HUDEP-2 (cell line): ENCODE measurements at regions not wholly inside any gene's neighbourhood (a gene's known extent, or its start where the extent isn't known, plus 50 kb on each side); places are given as distances from the start of the nearest gene placed in this dataset.
A peak's percentile ranks its signal among the peaks of the same experiment; 100 is the strongest.

Experiments
- DNase-seq, 76 experiments: peaks; one replicate each; lab custom pipeline; 2025; ENCODE audit not compliant: unreplicated experiment in 76 of 76; lab: John Stamatoyannopoulos, UW

DNA sequence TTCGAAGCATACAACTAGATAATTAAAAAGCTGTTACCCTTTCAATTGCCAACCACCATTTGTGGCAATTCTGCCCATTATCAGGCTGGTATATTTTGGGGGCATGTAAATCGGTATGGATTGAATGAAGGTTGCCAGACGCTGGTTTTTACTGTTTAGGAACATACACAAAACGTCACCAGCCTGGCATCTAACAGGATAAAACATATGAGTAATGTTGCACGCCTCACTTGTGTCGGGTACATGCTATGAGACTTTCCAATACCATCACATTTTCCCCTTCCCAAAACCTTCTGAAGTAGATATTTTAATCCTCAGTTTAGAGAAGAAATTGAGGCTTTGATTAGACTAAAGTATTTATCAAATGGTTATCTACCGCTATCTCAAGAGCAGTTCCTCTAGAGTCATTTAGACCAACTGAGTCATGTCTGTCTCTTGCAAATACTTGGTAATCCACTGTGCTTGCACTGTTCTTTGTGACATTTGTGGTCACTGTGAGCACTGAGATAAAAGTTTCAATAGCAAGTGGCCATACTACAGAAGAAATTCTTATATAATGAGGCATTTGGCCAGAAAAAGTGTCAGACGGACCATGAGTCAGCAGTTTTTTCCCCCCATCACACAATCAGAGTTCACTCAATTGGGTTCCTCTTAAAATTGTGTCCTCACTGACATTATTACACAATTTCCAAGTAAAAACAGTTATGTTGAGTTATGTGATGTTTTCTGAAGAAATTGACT lies 498.7 kb downstream of the NXPH1 start:
- DNase-seq, result peak in 1 of 76 experiments; percentile 2

DNA sequence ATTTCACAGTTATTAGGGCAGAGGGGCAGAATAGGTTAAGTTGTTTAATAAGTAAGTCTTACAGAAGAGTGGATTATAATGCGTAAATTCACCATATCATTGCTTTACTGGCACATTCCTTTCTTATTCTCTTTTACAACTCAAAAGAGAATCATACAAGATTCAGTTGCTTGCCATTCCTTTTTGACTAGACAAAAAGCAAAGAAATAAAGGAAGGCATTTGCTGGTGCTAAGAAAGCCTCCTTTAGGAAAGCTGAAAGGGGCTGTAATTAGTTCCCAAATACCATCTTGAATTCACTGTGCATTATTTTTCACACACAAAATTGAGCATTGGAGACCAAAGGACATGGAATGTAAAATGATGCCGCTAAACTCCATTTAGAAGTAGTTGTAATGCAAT lies 499.3 kb downstream of the NXPH1 start:
- DNase-seq, result no peak

DNA sequence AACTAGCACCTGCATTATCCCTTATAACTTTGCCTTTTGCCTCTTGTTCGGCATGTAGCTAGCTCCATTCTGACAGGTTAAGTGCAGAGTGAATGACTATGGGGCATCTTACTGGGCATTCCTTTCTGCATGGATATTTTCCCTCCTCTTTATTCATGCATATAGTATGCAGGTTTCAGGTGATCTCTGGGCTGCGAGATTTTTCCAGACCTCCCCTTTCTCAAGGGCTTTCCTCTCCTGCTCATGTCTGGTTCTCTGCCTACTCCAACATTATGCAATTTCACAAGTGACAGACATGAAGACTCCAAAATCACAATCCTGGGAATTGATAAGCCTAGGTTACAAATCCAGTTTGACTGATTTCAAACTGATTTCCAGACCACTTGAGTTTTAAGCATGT lies 503.8 kb downstream of the NXPH1 start:
- DNase-seq, result no peak

DNA sequence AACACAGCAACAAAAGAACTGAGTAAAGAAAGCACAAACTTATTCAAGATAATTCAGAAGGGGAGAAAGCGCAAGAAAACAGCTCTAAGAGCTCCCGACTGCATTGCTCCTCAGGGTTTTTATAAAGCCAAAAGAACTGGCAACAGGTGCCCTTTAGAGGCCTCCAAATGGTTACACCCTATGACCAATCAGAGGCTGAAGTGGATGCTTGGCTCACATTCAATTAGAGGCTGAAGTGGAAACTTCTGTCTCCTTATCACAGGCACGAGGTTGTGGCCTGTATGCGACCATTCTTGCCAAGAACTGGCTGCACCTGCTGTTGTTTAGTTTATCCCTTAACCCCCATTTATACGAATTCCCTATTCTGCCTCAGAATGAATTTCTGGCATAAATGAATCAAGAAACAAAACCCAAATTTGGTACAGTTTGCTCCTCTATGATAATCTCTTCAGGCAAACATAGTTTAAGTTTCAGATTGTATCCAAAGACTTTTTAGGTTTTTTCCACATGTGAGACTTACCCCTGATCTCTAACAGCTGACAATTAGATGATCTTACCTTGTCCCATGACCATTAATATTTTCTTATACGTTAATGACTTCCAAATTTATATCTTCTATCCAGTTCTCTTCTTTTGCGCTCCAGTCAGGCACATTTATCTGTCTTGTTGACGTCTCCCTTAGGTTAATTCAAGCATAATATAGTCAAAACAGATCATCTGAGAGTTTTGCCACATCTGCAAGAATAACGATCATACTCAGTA lies 504.8 kb downstream of the NXPH1 start:
- DNase-seq, result peak in 2 of 76 experiments; percentile 15 to 34

DNA sequence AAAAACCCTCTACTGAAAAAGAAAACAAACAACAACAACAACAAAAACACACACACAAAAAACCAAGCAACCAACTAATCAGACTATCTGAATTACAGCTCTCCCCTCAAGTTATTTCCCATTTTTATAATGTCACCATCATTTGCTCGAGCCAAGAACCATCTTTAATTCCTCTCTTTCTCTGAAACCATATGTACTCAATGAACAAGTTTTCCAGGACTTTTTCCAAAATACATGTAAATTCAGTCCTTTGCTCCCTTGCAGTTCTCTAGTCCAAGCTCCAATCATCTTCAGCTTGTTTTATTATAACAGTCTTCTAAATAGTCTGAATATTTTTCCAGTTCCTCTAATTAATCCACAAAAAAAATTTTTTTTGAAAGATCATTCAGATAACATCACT lies 506.0 kb downstream of the NXPH1 start:
- DNase-seq, result no peak

DNA sequence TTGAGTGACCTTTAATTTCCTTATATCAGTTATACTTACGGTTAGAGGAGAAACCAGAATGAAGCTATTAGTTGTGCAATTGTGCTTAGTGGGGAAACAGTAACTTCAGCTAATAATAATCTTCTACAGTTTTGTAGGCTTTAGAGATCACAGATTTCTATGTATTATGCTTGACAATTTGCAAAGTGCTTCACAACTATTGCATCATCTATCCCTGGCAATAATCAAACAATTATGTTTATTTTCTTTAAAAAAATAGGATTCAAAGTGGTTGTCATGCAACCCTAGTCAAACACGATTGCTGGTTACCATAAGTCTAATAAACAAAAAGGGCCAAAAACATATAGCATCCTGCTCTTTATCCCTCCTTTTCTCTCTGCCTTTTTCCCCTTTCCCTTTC lies 530.3 kb downstream of the NXPH1 start:
- DNase-seq, result no peak

DNA sequence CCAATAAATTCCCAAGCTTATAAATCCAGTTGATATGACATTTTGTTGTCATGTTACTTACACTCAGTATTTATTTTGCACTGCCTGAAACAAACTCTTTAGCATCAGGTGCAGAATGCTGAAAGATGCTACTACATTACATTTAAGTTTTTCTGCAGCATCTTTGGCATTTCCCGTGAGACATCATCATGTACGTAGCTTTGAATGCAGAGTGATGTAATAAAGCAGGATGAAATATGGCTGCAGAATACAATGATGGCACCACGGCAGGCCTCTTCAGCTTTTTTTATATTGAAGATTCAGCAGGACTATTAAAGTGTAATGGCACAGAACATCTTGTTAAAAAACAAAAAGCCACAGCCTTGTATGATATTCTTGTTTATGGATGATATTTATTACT lies 531.8 kb downstream of the NXPH1 start:
- DNase-seq, result no peak

DNA sequence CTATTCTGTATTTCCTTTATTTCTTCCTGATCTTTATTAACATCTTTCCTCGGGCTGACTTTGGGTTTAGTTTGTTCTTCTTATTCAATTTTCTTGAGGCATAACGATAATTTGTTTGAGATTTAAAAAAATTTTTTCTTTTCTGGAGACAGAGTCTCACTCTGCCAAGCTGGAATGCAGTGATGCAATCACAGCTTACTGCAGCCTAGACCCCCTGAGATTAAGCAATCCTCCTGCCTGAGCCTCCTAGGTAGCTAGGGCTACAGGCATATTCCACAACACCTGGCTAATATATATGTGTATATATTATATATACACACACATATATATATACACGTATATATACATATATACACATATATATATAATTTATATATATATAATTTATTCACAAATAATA lies 540.2 kb downstream of the NXPH1 start:
- no peak for DNase-seq

DNA sequence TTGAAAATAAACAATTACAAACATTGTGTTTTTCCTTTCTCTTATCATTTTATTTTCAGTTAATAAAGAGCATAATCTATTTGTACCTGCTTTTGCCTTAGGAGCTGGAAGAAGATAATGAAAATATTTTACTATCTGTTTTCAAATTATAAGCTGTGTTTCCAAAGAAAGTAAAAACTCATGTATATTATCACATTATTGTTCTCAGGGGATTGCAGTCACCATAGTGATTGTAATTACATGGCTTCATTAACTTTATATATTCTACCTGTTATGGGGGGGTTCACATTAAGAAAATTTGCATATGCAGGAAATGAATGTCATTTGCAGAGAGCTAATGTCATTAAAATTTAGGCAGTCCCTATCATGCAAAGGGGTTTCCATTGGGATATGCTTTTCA lies 542.3 kb downstream of the NXPH1 start:
- no peak for DNase-seq

DNA sequence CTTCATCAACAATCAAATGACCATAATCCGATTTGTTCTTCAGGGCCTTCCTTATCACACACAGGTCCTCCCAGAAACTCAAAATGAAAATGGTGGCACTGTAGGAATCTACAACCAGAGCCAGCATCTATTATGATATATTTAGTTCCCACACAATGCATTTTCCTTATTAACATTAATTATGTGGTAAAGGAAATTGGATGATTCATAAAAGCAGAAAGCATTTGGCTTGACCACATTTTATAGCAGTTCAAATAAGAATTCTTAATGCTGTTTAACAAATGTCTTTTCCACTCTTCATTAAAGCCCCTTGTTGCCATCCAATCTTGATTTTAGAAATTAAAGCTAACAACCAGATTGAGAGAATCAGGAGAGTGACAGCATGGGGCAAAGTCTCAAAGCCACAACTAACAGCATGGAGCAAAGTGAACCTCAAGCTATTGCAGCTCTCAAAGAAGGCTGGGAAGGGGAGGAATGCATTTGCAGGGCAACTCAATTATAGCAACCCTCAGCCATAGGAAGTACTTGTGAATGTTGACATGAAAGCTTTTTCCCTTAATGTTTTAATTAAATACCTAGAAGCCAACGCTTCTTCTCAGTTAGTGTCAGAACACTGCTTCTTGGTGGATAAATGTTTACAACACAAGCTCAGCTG lies 549.1 kb downstream of the NXPH1 start:
- DNase-seq, result no peak

DNA sequence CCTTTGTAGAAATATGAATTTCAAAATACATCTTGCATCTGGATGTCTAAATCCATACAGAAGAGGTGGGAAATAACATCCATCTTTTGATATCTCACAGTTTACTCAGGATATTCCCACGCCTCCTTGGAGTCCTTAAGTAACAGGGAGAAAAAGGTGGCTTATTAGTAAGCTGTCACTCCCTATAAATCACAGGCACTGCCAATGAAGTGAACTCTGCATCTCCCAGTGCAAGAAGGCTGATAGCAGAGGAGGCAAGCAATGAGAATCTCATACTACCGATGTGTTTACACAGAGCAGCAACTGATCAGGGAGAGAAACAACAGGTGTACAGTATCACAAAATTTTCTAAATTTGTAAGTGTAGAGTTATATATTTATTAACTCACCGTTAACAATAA lies 551.8 kb downstream of the NXPH1 start:
- no peak for DNase-seq

DNA sequence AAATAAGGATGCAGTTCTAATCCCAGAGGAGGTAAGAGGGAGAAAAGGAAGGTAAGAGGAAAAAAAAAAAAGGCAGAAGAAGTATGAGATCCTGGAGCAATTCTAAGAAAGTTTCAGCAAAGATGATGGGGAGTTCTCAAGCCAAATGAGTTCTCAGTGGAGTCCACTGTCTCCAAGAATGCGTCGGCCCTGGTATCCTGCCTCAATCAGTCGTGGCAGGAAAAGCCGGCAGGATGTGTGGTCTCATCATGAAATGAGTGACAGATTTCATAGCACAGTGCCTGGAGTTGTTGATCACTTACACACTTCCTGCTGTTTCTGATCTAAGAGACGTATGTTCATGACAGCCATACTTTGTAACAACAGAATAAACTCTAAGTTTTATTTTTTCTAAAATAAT lies 554.9 kb downstream of the NXPH1 start:
- DNase-seq, result no peak

DNA sequence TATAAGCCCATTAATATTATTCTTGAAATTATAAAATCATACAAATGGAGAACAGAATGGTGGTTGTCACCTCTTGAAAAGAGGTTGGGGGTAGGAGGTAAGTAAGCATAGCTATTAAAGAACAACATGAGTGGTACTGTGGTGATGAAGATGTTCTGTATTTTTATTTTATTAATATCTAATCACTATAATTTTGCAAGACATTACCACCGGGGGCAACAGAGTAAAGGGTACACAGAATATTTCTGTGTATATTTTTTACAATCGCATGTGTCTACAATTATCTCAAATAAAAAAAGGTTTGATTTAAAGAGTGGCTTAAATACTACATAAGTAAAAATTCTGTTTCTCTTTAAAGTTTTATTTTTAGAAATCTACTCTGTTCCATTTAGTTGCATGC lies 557.8 kb downstream of the NXPH1 start:
- DNase-seq, result no peak

DNA sequence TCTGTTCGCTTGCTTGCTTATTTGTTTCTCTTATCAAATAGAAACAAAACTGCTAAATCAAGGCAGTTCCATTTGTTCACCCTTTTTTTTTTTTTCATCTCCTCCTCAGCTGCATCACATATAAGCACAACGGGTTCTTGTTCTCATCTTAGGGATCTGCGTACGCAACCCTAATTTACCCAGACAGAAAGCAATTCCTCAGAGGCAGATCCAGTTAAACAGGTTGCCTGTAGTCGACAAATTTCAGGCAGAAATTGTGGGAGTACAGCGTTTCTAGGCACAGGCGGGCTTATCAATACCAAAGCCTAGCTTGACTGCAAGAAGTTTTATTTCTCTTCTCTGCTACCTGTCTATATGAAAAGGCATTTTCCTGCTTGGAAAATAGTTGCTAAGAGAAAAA lies 565.4 kb downstream of the NXPH1 start:
- DNase-seq, result no peak

DNA sequence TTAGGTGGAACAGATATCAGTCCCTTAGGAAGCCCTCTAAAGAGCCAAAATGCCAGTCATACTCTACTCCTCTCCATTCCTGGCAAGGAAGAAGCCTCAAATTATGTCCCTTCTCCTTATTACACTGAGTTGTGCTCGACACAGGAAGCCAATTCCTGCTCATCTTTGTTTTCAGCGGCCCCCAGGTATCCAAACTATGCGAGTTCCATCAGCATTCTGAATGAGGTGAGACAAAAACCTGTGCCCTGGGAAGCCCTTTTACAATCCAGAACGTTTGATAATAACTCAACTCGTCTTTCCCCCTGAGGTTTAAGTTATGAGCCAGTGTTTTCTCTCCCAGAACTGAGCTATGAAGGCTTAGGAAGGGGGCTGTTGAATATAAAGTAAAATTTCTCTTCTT lies 580.5 kb downstream of the NXPH1 start:
- DNase-seq, result no peak

DNA sequence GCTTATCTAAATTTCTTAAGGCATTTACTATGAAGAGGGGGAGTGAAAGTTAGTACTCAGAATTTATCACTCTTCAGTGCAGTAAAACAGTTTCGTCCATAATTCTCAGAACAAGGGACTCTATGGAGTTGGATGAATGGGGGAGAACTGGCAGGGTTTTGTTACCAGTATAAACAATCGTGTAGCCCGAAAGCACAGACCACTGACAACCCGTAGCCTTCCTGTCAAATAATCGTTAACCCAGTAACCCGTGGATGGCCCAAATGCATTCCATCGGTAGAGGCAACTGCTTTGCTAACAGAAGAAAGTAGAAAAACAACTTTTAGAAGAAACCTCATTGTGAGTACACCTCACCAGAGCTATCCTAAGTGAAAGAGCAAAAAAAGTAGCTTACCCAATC lies 583.9 kb downstream of the NXPH1 start:
- DNase-seq, result no peak

DNA sequence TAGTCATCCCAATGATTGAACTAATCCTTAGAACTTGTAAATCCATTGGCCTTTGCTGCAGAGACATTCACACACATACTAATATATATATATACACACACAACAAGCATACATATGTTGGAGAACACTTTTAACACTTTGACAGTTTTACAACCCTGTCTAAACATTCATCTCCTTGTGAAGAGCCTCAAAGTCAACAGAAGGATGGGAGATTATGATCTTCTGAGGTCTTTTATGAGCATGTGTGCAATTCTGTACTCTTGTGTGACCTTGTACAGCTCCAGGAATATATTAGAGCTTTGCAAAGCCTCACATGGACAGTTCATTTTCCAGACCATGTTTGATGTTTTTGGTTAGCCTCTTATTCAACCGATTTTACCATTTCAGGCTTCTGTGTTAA lies 589.0 kb downstream of the NXPH1 start:
- no peak for DNase-seq

DNA sequence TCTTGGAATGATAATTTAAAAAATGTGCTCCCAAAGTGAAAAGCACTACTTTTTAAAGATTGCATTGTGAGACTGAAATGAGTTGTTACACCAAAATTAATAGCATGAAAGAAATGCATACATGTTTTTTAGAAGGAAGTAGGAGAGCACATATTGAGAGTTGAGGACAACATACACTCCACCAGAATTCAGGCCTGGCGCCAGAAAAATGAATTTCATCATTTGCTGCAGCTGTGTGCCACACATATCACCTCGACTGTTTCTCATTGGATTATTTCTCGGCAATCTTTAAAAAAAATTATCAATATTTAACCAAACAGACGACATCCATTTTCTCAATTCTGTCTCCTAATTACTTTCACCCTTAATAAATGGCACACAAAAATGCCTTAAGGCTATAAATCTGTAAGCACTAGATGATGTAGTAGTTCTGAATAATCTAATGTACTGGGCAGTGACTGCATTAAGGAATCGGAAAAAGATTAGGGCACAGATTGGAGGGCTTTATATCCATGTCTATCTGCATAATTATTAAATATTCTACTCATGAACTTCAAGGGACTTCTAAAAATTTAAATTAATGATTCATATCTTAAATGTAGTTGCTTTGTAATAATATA lies 590.4 kb downstream of the NXPH1 start:
- no peak for DNase-seq

DNA sequence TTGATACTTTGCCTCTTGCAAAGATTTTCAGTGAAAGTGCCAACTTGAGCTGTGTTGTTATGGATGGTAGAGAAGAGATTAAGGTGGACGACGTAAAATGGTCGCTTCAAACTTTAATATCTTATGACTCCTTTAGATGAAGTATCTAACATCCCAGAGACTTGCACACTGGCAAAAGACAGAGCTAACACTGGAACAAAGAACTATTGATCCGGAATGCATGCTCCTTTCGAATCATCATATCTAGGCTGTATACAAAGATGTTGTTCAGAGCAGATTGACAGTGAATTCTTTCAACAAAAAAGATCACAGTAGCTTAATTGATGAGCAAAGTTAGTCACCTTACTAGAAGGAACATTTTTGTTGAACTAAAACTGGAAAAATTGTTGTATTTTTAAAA lies 592.7 kb downstream of the NXPH1 start:
- no peak for DNase-seq

DNA sequence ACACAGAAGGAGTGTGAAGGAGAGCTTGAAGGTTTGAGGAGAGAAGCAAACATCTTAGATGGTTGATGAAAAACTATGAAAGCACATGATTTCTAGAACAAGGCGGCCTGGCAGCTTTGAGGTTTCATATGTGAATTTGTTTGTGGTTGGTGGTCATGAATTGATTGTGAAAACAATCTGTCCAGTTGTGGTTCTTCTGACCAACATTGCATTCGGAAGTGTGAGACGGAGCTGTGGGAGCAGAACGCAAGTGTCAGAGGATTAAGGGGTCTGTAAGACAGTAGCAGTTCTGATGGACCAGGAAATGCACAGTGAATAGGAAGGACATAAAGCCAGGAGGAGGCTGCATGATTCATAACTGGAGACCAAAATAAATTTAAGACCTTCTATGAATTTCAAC lies 594.6 kb downstream of the NXPH1 start:
- no peak for DNase-seq

DNA sequence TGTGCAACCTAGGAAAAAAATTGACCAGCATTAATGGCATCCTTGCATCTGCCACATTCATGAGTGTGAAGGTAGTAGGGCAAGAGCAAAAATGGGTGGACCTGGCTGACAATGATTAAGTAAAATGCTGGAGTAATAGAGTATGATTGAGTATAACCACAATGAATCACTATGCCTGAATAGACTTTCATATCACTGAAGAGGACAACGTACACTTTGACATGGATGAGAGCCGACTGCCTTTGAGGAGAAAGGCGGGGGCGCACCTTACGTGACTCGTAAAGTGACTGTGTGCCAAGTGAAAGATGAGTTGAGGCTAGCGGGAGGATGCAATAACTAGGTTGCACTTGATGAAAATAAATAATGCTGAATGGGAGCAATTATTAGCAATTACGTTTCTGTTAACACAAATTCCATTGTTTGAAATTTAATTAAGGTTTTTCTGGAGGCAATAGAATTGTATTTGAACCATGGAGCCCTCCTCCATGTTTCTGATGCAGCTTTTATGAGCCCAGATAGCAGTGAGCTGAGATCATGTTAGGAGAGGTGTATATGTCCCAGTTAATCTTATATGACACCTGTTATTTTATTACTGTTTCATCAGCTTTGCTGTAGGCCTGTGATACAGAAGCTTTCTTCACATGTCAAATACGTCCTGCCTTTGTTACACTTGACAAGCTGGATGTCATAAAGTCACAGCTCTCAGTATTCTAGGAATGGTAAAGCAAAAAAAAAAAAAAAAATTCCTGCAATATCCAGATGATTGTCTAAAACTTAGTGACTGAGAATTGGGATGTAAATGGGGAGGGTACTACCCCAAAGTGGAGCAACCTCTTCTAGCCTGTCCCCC lies 596.5 kb downstream of the NXPH1 start:
- DNase-seq, result no peak
